Osteoblast (primary cell): ENCODE measurements at regions not wholly inside any gene's neighbourhood (a gene's known extent, or its start where the extent isn't known, plus 50 kb on each side); places are given as distances from the start of the nearest gene placed in this dataset.
"Not testable (repeated sequence)": the region's sequence is repeated elsewhere in the genome, so short reads cannot be mapped to it uniquely, and the experiment has no call there.

Experiments
- DNase-seq: peaks from one replicate; pipeline ENCODE4 v3.0.0; 2011; ENCODE audit warnings: low spot score, mixed read lengths; ENCODE audit not compliant: insufficient read length; ENCODE audit errors: missing footprints
- H2AFZ ChIP-seq: 2 replicates; pipeline ENCODE4 v1.6.0; 2011; ENCODE audit warnings: mild to moderate bottlenecking, low read length
- H3K27ac ChIP-seq: 2 replicates; pipeline ENCODE4 v1.5.1; 2011; ENCODE audit warnings: mild to moderate bottlenecking, low read depth, low read length, moderate library complexity
- H3K27me3 ChIP-seq: 2 replicates; pipeline ENCODE4 v1.6.0; 2012; ENCODE audit warnings: mild to moderate bottlenecking, control low read depth, inconsistent platforms, low read length, moderate library complexity; ENCODE audit not compliant: insufficient read depth
- H3K36me3 ChIP-seq: 2 replicates; pipeline ENCODE4 v1.5.1; 2011; ENCODE audit warnings: mild to moderate bottlenecking, low read length, control low read depth, moderate library complexity; ENCODE audit not compliant: insufficient read depth
- H3K4me1 ChIP-seq: 2 replicates; pipeline ENCODE4 v1.5.1; 2011; ENCODE audit warnings: mild to moderate bottlenecking, low read length, control low read depth, moderate library complexity; ENCODE audit not compliant: insufficient read depth
- H3K4me2 ChIP-seq: 2 replicates; pipeline ENCODE4 v1.6.0; 2011; ENCODE audit warnings: mild to moderate bottlenecking, low read length; ENCODE audit not compliant: insufficient read depth
- H3K4me3 ChIP-seq: fragments of 200-600 bp; sonication (generic); 3 replicates; pipeline ENCODE4 v1.5.1; 2012; ENCODE audit warnings: mild to moderate bottlenecking, low read length, inconsistent platforms; ENCODE audit not compliant: insufficient read depth
- H3K79me2 ChIP-seq: 2 replicates; pipeline ENCODE4 v1.6.0; 2012; ENCODE audit warnings: mild to moderate bottlenecking, low read length, control low read depth, inconsistent platforms; ENCODE audit not compliant: insufficient read depth
- H3K9me3 ChIP-seq: 2 replicates; pipeline ENCODE4 v1.5.1; 2011; ENCODE audit warnings: low read depth, low read length, control low read depth
- H4K20me1 ChIP-seq: 2 replicates; pipeline ENCODE4 v1.6.0; 2012; ENCODE audit warnings: mild to moderate bottlenecking, low read length, control low read depth; ENCODE audit not compliant: insufficient read depth
- CTCF ChIP-seq: IDR thresholded peaks from 2 replicates; pipeline ENCODE4 v1.5.1; 2011; ENCODE audit warnings: mild to moderate bottlenecking, low read depth, low read length, moderate library complexity; ENCODE audit errors: extremely low read depth

GRCh38 chr6:103826209-103826608 lies 1033.5 kb downstream of the HACE1 start:
- Histone ChIP-seq H3K27ac (no peak overlapping the region), H3K4me3 (no peak overlapping the region), H3K4me1 (no peaks in the 10 kb centered on the region), H3K79me2 (no peaks in the 10 kb centered on the region), H3K4me2 (no peak overlapping the region), H3K9me3 (no peaks in the 10 kb centered on the region), H2AFZ (no peak overlapping the region), H3K27me3 (no peaks in the 10 kb centered on the region), H3K36me3 (no peaks in the 10 kb centered on the region), H4K20me1 (no peaks in the 10 kb centered on the region)
- TF ChIP-seq CTCF, result no peak
- DNase-seq, result no peak

GRCh38 chr6:103820148-103820547 lies 1039.6 kb downstream of the HACE1 start:
- no peaks in the 10 kb centered on the region for H3K36me3 ChIP-seq
- no peaks in the 10 kb centered on the region for H3K4me1 ChIP-seq
- no peak overlapping the region for H2AFZ ChIP-seq
- H3K27ac ChIP-seq, result no peak overlapping the region
- H3K79me2 ChIP-seq, result no peaks in the 10 kb centered on the region
- H3K9me3 ChIP-seq, result no peaks in the 10 kb centered on the region
- no peak overlapping the region for H3K4me3 ChIP-seq
- no peaks in the 10 kb centered on the region for H3K27me3 ChIP-seq
- no peak overlapping the region for H3K4me2 ChIP-seq
- H4K20me1 ChIP-seq, result no peaks in the 10 kb centered on the region
- no peak for TF ChIP-seq CTCF
- no peak for DNase-seq

- H4K20me1 ChIP-seq, result no peaks in the 10 kb centered on the region
- H3K4me1 ChIP-seq, result no peaks in the 10 kb centered on the region
- H3K27ac ChIP-seq, result no peak overlapping the region
- H3K27me3 ChIP-seq, result no peaks in the 10 kb centered on the region
- H3K4me2 ChIP-seq, result no peak overlapping the region
- H3K79me2 ChIP-seq, result no peaks in the 10 kb centered on the region
- H3K9me3 ChIP-seq, result no peaks in the 10 kb centered on the region
- H3K4me3 ChIP-seq, result no peak overlapping the region
- H2AFZ ChIP-seq, result no peak overlapping the region
- H3K36me3 ChIP-seq, result no peaks in the 10 kb centered on the region
- TF ChIP-seq CTCF, result no peak
- no peak for DNase-seq
Measured at GRCh38 chr6:103819509-103819908, 1040.2 kb downstream of the HACE1 start.

GRCh38 chr6:103812970-103813369 lies 1046.7 kb downstream of the HACE1 start:
- H3K27me3 ChIP-seq, result no peaks in the 10 kb centered on the region

GRCh38 chr6:103801901-103802479 lies 1057.7 kb downstream of the HACE1 start:
- H3K4me3 ChIP-seq, H3K27ac ChIP-seq, H3K4me1 ChIP-seq, H3K9me3 ChIP-seq, H3K27me3 ChIP-seq, H2AFZ ChIP-seq, H4K20me1 ChIP-seq, DNase-seq, H3K4me2 ChIP-seq, H3K79me2 ChIP-seq, H3K36me3 ChIP-seq: not testable (repeated sequence)

More at GRCh38 chr6:103812970-103813369, 1046.7 kb downstream of the HACE1 start:
- TF ChIP-seq CTCF, result no peak
- no peaks in the 10 kb centered on the region for H3K9me3 ChIP-seq
- H3K27ac ChIP-seq, result no peak overlapping the region
- no peaks in the 10 kb centered on the region for H3K79me2 ChIP-seq
- H3K36me3 ChIP-seq, result no peaks in the 10 kb centered on the region
- H3K4me2 ChIP-seq, result no peak overlapping the region
- H3K4me1 ChIP-seq, result no peaks in the 10 kb centered on the region
- H2AFZ ChIP-seq, result no peak overlapping the region
- no peaks in the 10 kb centered on the region for H4K20me1 ChIP-seq
- no peak for DNase-seq
- H3K4me3 ChIP-seq, result no peak overlapping the region
